ENCODE measurements at regions not wholly inside any gene's neighbourhood (a gene's known extent, or its start where the extent isn't known, plus 50 kb on each side); places are given as distances from the start of the nearest gene placed in this dataset.

DNA sequence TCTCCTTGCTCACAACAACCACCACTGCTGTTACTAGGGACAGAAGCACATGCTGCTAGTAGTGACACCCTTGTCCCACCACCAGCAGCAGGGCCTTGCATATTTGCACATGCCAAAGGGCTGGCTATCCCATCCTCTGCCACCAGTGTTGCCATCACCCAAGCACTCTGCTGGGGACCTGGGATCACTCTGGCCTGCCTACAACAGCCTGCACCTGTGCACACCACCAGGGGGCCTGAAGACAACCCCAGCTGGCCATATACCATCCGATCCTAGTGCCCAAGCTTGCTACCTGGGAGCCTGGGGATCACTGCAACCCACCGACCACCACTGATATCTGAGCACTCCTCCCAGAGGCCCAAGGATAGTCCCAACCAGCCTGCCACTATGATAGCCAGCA lies 99.9 kb upstream of the FANCL start:
- TF ChIP-seq SUZ12 (IDR thresholded peaks at IDR 0.05; ENCODE audit: extremely low read depth, insufficient read depth, insufficient read length) (no peak), YY1 (IDR thresholded peaks at IDR 0.05; ENCODE audit: insufficient read depth, insufficient read length) (no peak), ZNF274 (IDR thresholded peaks at IDR 0.05; ENCODE audit: low read depth, low read length) (no peak)
